ENCODE measurements at regions not wholly inside any gene's neighbourhood (a gene's known extent, or its start where the extent isn't known, plus 50 kb on each side); places are given as distances from the start of the nearest gene placed in this dataset.

DNA sequence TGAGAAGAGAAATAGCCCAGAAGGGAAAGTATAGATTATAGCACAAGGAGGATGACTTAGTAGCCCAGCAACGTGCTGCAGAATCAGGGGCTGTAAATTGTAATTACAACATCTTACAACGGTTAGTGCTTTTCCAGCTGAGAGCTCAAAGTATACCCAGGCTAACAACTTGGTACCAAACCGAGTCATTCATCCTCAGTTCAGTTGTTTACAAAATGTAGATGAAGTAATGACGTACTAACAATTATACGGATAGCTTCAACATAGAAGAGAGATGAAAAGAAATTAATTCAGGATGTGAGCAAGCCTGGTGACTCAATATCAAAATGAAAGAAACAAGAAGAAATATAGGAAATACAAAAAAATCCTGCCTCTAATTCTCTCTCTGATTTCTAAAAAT, 99.2 kb downstream of the DYNAP start:
- H3K9me3 ChIP-seq (ENCODE audit: insufficient read depth, low read length, severe bottlenecking): no peaks in the 10 kb centered on the region
- no peak for TF ChIP-seq EZH2 (IDR thresholded peaks at IDR 0.05; ENCODE audit: borderline replicate concordance, low read depth, low read length, severe bottlenecking)
- TF ChIP-seq, protein P1, sequence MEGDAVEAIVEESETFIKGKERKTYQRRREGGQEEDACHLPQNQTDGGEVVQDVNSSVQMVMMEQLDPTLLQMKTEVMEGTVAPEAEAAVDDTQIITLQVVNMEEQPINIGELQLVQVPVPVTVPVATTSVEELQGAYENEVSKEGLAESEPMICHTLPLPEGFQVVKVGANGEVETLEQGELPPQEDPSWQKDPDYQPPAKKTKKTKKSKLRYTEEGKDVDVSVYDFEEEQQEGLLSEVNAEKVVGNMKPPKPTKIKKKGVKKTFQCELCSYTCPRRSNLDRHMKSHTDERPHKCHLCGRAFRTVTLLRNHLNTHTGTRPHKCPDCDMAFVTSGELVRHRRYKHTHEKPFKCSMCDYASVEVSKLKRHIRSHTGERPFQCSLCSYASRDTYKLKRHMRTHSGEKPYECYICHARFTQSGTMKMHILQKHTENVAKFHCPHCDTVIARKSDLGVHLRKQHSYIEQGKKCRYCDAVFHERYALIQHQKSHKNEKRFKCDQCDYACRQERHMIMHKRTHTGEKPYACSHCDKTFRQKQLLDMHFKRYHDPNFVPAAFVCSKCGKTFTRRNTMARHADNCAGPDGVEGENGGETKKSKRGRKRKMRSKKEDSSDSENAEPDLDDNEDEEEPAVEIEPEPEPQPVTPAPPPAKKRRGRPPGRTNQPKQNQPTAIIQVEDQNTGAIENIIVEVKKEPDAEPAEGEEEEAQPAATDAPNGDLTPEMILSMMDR (IDR thresholded peaks at IDR 0.05; ENCODE audit: borderline replicate concordance, extremely low read depth, low read length, poor library complexity, severe bottlenecking): no peak
- H4K20me1 ChIP-seq (ENCODE audit: insufficient read depth, low read length): no peaks in the 10 kb centered on the region
- no peak overlapping the region for H3K27ac ChIP-seq (ENCODE audit: low read length)
- no peak overlapping the region for H3K4me3 ChIP-seq (ENCODE audit: low read depth in 1 of 2, low read length in 2 of 2)
- no peak for ATAC-seq (ENCODE audit: insufficient read depth, low read depth)
- DNase-seq: no peak
- H3K79me2 ChIP-seq (ENCODE audit: insufficient read depth, low read length): no peaks in the 10 kb centered on the region
- no peaks in the 10 kb centered on the region for H3K36me3 ChIP-seq (ENCODE audit: insufficient read depth, low read length)
- H2AFZ ChIP-seq (ENCODE audit: low read depth, low read length): no peak overlapping the region
- H3K4me2 ChIP-seq (ENCODE audit: insufficient read depth, low read length): no peak overlapping the region
- H3K9ac ChIP-seq (ENCODE audit: low read depth, low read length): no peak overlapping the region
- no peaks in the 10 kb centered on the region for H3K27me3 ChIP-seq (ENCODE audit: insufficient read depth, low read length, poor library complexity)
- H3K4me1 ChIP-seq (ENCODE audit: insufficient read depth, low read length): peaks cover 5% of the 10 kb centered on the region; the same call in 1 of the 2 replicates

DNA sequence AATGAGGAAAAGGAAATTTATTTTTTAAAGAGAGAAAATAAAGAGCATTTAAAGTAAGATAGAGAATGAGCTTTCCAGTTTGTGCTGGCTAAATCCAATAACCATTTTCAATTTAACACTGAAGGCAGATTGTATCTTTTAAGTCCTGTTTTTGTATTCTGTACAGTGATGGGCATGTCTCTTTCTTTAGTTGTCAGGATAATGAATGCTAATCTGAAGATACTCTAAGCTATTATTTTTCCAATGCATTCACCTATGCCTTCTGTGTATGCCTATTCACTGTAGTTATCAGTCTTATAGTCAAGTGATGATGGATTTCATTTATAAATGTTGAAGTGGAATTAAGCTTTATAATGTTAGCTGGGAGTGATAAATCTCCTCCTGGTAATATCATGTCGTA, 101.4 kb downstream of the DYNAP start:
- ATAC-seq (ENCODE audit: insufficient read depth, low read depth): no peak
- Histone ChIP-seq H3K9me3 (ENCODE audit: insufficient read depth, low read length, severe bottlenecking) (no peaks in the 10 kb centered on the region), H4K20me1 (ENCODE audit: insufficient read depth, low read length) (no peaks in the 10 kb centered on the region), H3K27me3 (ENCODE audit: insufficient read depth, low read length, poor library complexity) (no peaks in the 10 kb centered on the region), H3K79me2 (ENCODE audit: insufficient read depth, low read length) (no peaks in the 10 kb centered on the region), H3K9ac (ENCODE audit: low read depth, low read length) (no peak overlapping the region), H2AFZ (ENCODE audit: low read depth, low read length) (no peak overlapping the region), H3K36me3 (ENCODE audit: insufficient read depth, low read length) (no peaks in the 10 kb centered on the region), H3K27ac (ENCODE audit: low read length) (no peak overlapping the region), H3K4me1 (ENCODE audit: insufficient read depth, low read length) (peaks cover 5% of the 10 kb centered on the region; the same call in 1 of the 2 replicates), H3K4me3 (ENCODE audit: low read depth in 1 of 2, low read length in 2 of 2) (no peak overlapping the region), H3K4me2 (ENCODE audit: insufficient read depth, low read length) (no peak overlapping the region)
- TF ChIP-seq EZH2 (IDR thresholded peaks at IDR 0.05; ENCODE audit: borderline replicate concordance, low read depth, low read length, severe bottlenecking): no peak
- TF ChIP-seq, protein P1 (IDR thresholded peaks at IDR 0.05; ENCODE audit: borderline replicate concordance, extremely low read depth, low read length, poor library complexity, severe bottlenecking): no peak
- no peak for DNase-seq

DNA sequence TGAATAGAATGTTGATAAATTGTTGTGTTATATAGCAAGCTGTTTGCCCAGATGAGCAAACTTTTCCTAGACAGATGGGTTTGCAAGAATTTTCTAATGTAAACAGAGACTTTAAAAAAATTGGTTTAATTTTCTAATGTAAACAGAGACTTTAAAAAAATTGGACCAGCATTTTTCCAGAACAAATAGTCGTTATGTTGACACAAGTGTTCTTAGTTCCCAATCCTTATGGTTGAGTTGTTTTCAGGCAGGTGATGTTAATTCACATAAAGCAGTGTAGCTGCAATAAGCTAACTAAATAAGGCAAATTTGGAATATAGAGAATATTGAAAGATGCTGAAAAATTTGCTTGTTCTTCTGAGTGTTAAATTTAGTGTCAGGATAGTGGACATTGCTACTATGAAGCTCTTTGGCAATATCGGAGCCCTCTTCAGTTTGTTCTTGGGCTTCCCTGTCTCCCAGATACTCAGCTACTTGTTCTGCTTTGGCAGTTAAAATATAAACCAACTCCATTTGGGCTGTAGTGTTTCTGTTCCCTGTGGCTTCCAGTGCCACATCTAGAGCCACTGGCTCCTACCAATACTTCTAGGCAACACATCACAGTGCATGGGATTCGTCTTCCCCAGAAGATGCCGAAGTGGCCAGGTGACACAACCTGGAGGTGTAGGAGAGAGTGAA, 105.7 kb downstream of the DYNAP start:
- TF ChIP-seq EZH2 (IDR thresholded peaks at IDR 0.05; ENCODE audit: borderline replicate concordance, low read depth, low read length, severe bottlenecking): no peak
- TF ChIP-seq, protein P1 (IDR thresholded peaks at IDR 0.05; ENCODE audit: borderline replicate concordance, extremely low read depth, low read length, poor library complexity, severe bottlenecking): no peak
- no peak overlapping the region for H3K9ac ChIP-seq (ENCODE audit: low read depth, low read length)
- no peak overlapping the region for H3K4me3 ChIP-seq (ENCODE audit: low read depth in 1 of 2, low read length in 2 of 2)
- H3K36me3 ChIP-seq (ENCODE audit: insufficient read depth, low read length): no peaks in the 10 kb centered on the region
- ATAC-seq (ENCODE audit: insufficient read depth, low read depth): no peak
- H4K20me1 ChIP-seq (ENCODE audit: insufficient read depth, low read length): no peaks in the 10 kb centered on the region
- H3K79me2 ChIP-seq (ENCODE audit: insufficient read depth, low read length): no peaks in the 10 kb centered on the region
- H3K9me3 ChIP-seq (ENCODE audit: insufficient read depth, low read length, severe bottlenecking): no peaks in the 10 kb centered on the region
- no peak for DNase-seq
- H3K27ac ChIP-seq (ENCODE audit: low read length): no peak overlapping the region
- H3K4me1 ChIP-seq (ENCODE audit: insufficient read depth, low read length): peaks cover 5% of the 10 kb centered on the region; the same call in 1 of the 2 replicates
- H3K27me3 ChIP-seq (ENCODE audit: insufficient read depth, low read length, poor library complexity): no peaks in the 10 kb centered on the region
- H2AFZ ChIP-seq (ENCODE audit: low read depth, low read length): no peak overlapping the region
- H3K4me2 ChIP-seq (ENCODE audit: insufficient read depth, low read length): no peak overlapping the region

Data from DND-41 (cell line).